Right renal cortex interstitium (tissue), 3 donors: ENCODE measurements at regions not wholly inside any gene's neighbourhood (a gene's known extent, or its start where the extent isn't known, plus 50 kb on each side); places are given as distances from the start of the nearest gene placed in this dataset.

Source experiments
- DNase-seq, 3 donors: peaks; one replicate each; pipeline ENCODE4 v3.0.0-alpha.2; 2013; ENCODE audit warnings: low read depth in 3 of 3, low spot score in 2 of 3

DNA sequence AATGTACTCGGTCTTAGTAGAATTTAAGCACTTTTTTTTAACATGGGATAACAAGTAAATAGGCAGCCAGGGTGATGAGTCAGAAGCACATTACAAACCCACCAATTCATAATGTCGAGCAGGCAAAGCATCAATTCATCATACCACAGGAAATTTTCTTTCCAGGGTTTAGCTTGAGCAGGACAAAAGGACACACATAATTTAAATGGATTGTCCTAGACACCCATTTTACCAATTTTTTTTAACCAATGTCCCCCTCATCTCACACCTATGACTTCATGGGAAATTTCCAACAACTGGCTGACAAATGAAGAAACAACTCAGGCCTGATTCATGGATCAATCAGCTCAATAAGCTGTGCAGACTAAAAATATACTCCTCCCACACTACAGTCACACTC lies 58.8 kb upstream of the FOXG1 start:
- no peak for DNase-seq

DNA sequence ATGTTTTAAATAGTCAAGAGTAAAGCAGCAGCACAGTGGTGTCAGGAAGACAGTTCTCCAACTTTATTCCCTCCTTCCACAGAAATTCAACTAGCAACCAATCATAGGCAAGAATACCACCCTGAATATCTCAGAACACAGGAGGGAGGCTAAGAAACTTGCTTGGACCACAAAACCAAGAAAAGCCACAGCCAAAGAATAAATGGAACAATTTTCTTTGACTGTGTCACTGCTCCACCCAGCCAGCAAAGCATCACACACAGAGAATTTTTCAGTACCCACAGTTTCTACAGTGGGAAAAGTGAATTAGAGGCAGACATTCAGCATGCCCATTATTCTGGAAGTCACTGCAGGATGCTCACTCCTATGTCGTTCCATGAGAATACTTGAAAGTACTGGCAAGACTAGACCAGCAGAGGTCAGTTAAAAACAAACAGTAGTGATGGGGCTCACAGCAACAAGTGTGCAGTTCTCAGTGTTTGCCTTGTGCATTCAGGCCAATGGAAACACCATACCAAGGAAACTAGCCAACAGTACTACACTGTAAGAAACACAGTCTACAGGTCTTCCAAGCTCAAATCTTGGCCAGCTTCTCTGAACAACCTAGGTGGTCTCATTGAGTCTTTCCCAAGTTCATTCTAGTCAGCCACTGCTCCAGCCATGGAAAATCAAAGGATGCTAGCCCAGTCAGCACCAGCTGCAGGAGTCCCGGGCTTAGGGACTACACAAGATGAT lies 56.8 kb upstream of the FOXG1 start:
- DNase-seq: no peak
